CD4-positive, alpha-beta T cell (primary cell): ENCODE measurements at regions not wholly inside any gene's neighbourhood (a gene's known extent, or its start where the extent isn't known, plus 50 kb on each side); places are given as distances from the start of the nearest gene placed in this dataset.
"Not testable (repeated sequence)": the region's sequence is repeated elsewhere in the genome, so short reads cannot be mapped to it uniquely, and the experiment has no call there.

Experiments used
- ATAC-seq: fragments of 200-7000 bp; cut with Tn5 transposase; one replicate; pipeline ENCODE4 v1.10.0; 2022; ENCODE audit warnings: mild to moderate bottlenecking; ENCODE audit not compliant: poor library complexity
- CTCF ChIA-PET: fragments of 350-600 bp; sonication (Branson Sonifier 250); formaldehyde crosslinking; loops from one replicate; lab custom pipeline; 2021; ENCODE audit warnings: antibody characterized with exemption, inconsistent platforms; lab: Charles Lee
- POLR2A ChIA-PET: fragments of 350-600 bp; sonication (Branson Sonifier 250); formaldehyde crosslinking; loops from one replicate; lab custom pipeline; 2021; ENCODE audit warnings: antibody characterized with exemption, inconsistent platforms; lab: Charles Lee
- DNase-seq, 14 experiments: peaks; one replicate each; pipeline ENCODE4 v3.0.0-alpha.2; 2013 to 2020; ENCODE audit warnings: mixed read lengths in 2 of 14
- H3K27ac ChIP-seq, 2 donors: one replicate each; pipeline versions ENCODE4 v1.5.1 to v1.7.0; 2013; ENCODE audit warnings: low read length in 2 of 2, low read depth in 1 of 2, mild to moderate bottlenecking in 1 of 2
- H3K27me3 ChIP-seq, 2 experiments: 1 replicate in 1 of 2; 2 replicates in 1 of 2; pipeline versions ENCODE4 v1.6.1 to v1.7.0; 2013; ENCODE audit warnings: low read length in 2 of 2, control low read depth in 1 of 2, mild to moderate bottlenecking in 1 of 2, moderate library complexity in 1 of 2; ENCODE audit not compliant: insufficient read depth in 2 of 2, control insufficient read depth in 1 of 2
- H3K36me3 ChIP-seq: one replicate; pipeline ENCODE4 v1.6.1; 2013; ENCODE audit warnings: low read length, control low read depth; ENCODE audit not compliant: insufficient read depth
- H3K4me1 ChIP-seq: one replicate; pipeline ENCODE4 v1.6.1; 2013; ENCODE audit warnings: low read length, control low read depth; ENCODE audit not compliant: insufficient read depth
- H3K4me3 ChIP-seq: one replicate; pipeline ENCODE4 v1.5.1; 2013; ENCODE audit warnings: mild to moderate bottlenecking, low read length, moderate library complexity
- H3K9me3 ChIP-seq, 2 experiments: 1 replicate in 1 of 2; 2 replicates in 1 of 2; pipeline versions ENCODE4 v1.6.1 to v1.7.0; 2013; ENCODE audit warnings: low read length in 2 of 2, mild to moderate bottlenecking in 2 of 2, control low read depth in 1 of 2, moderate library complexity in 1 of 2; ENCODE audit not compliant: control insufficient read depth in 1 of 2, insufficient read depth in 1 of 2
- H3K27ac Mint-ChIP-seq: one replicate; pipeline ENCODE4 v1.8.0; 2020; ENCODE audit warnings: mixed read lengths
- H3K27me3 Mint-ChIP-seq: one replicate; pipeline ENCODE4 v1.8.0; 2021; ENCODE audit warnings: mixed read lengths
- H3K36me3 Mint-ChIP-seq: one replicate; pipeline ENCODE4 v1.8.0; 2021; ENCODE audit warnings: low read depth, mixed read lengths
- H3K4me1 Mint-ChIP-seq: one replicate; pipeline ENCODE4 v1.8.0; 2021; ENCODE audit warnings: low read depth, mixed read lengths
- H3K4me3 Mint-ChIP-seq: one replicate; pipeline ENCODE4 v1.8.0; 2020; ENCODE audit warnings: mild to moderate bottlenecking, mixed read lengths
- H3K9me3 Mint-ChIP-seq: one replicate; pipeline ENCODE4 v1.8.0; 2020; ENCODE audit warnings: mixed read lengths
- CTCF ChIP-seq: fragments of 200-600 bp; IDR thresholded peaks from one replicate; pipeline ENCODE4 v1.8.0; 2022; ENCODE audit warnings: antibody characterized with exemption, mild to moderate bottlenecking
- intact Hi-C, 2 experiments: fragments of 100-400 bp; cut with DNase I in 1 of 2; cut with micrococcal nuclease in 1 of 2; formaldehyde crosslinking; loops; one replicate each; pipeline versions ENCODE4 v1.15.1 to v1.9.0; 2023 to 2025; cut with DNase I, micrococcal nuclease

GRCh38 chrX:96126182-96126581 is 558.5 kb upstream of the DIAPH2 start:
- Mint-ChIP-seq H3K36me3 (no peaks in the 10 kb centered on the region), H3K4me3 (no peak overlapping the region), H3K27ac (no peak overlapping the region), H3K9me3 (no peaks in the 10 kb centered on the region), H3K27me3 (no peaks in the 10 kb centered on the region), H3K4me1 (no peaks in the 10 kb centered on the region)
- TF ChIP-seq CTCF = no peak
- Histone ChIP-seq H3K4me1 (no peaks in the 10 kb centered on the region), H3K36me3 (no peaks in the 10 kb centered on the region), H3K4me3 (no peak overlapping the region), H3K27ac (no peak overlapping the region), H3K27me3 (no peaks in the 10 kb centered on the region), H3K9me3 (no peaks in the 10 kb centered on the region)
- intact Hi-C loops = no loop called here
- ChIA-PET CTCF (no interaction called here), POLR2A (no interaction called here)
- no peak for DNase-seq
- no peak for ATAC-seq

GRCh38 chrX:96128058-96128457 is 556.6 kb upstream of the DIAPH2 start:
- CTCF ChIA-PET, H3K9me3 ChIP-seq: not testable (repeated sequence)

GRCh38 chrX:96140796-96141195 is 543.8 kb upstream of the DIAPH2 start:
- ChIA-PET POLR2A (no interaction called here), CTCF (no interaction called here)
- ATAC-seq (no peak), DNase-seq (no peak)
- no peaks in the 10 kb centered on the region for H3K27me3 ChIP-seq
- Mint-ChIP-seq H3K4me1 (no peaks in the 10 kb centered on the region), H3K36me3 (no peaks in the 10 kb centered on the region), H3K27me3 (no peaks in the 10 kb centered on the region), H3K27ac (no peak overlapping the region), H3K4me3 (no peak overlapping the region), H3K9me3 (peaks cover 2% of the 10 kb centered on the region)
- TF ChIP-seq CTCF = no peak
- intact Hi-C loops = no loop called here
- H3K4me3 ChIP-seq = no peak overlapping the region
- no peaks in the 10 kb centered on the region for H3K4me1 ChIP-seq
- no peak overlapping the region for H3K27ac ChIP-seq
- no peaks in the 10 kb centered on the region for H3K36me3 ChIP-seq
- H3K9me3 ChIP-seq = no peaks in the 10 kb centered on the region

More at GRCh38 chrX:96128058-96128457, 556.6 kb upstream of the DIAPH2 start:
- DNase-seq, H3K27me3 ChIP-seq, H3K36me3 Mint-ChIP-seq, H3K4me3 Mint-ChIP-seq, POLR2A ChIA-PET, H3K36me3 ChIP-seq, ATAC-seq, H3K27me3 Mint-ChIP-seq, intact Hi-C loops, H3K27ac ChIP-seq, H3K4me1 Mint-ChIP-seq, H3K4me1 ChIP-seq, H3K9me3 Mint-ChIP-seq, H3K27ac Mint-ChIP-seq, H3K4me3 ChIP-seq: not testable (repeated sequence)

- POLR2A ChIA-PET = no interaction called here
- Histone ChIP-seq H3K4me1 (no peaks in the 10 kb centered on the region), H3K36me3 (no peaks in the 10 kb centered on the region), H3K9me3 (no peaks in the 10 kb centered on the region), H3K27me3 (no peaks in the 10 kb centered on the region), H3K4me3 (no peak overlapping the region), H3K27ac (no peak overlapping the region)
- H3K4me1 Mint-ChIP-seq = no peaks in the 10 kb centered on the region
- no peak for TF ChIP-seq CTCF
- DNase-seq (no peak), ATAC-seq (no peak)
- H3K27ac Mint-ChIP-seq = no peak overlapping the region
- peaks cover 4% of the 10 kb centered on the region for H3K9me3 Mint-ChIP-seq
- H3K36me3 Mint-ChIP-seq = no peaks in the 10 kb centered on the region
- intact Hi-C loops = no loop called here
- CTCF ChIA-PET = no interaction called here
- H3K4me3 Mint-ChIP-seq = no peak overlapping the region
- H3K27me3 Mint-ChIP-seq = no peaks in the 10 kb centered on the region
Measured at GRCh38 chrX:96147681-96148080, 537.0 kb upstream of the DIAPH2 start.
